Right cardiac atrium (tissue), 5 donors: ENCODE measurements at regions not wholly inside any gene's neighbourhood (a gene's known extent, or its start where the extent isn't known, plus 50 kb on each side); places are given as distances from the start of the nearest gene placed in this dataset.

Experiments
- ATAC-seq, 2 donors: fragments of 200-7000 bp; cut with Tn5 transposase; one replicate each; pipeline versions ENCODE4 v1.8.0 to v1.9.1; 2020; ENCODE audit warnings: moderate library complexity in 2 of 2, mild to moderate bottlenecking in 1 of 2
- DNase-seq, 3 donors: peaks; one replicate each; pipeline ENCODE4 v3.0.0-alpha.2; 2020
- H3K27ac ChIP-seq: one replicate; pipeline ENCODE4 v1.5.1; 2013; ENCODE audit warnings: mild to moderate bottlenecking, low read length, control low read depth, moderate library complexity
- H3K27me3 ChIP-seq: one replicate; pipeline ENCODE4 v1.6.1; 2013; ENCODE audit not compliant: control insufficient read depth, insufficient read depth
- H3K4me1 ChIP-seq: one replicate; pipeline ENCODE4 v1.6.1; 2013; ENCODE audit warnings: low read length; ENCODE audit not compliant: control insufficient read depth, insufficient read depth
- H3K4me3 ChIP-seq: one replicate; pipeline ENCODE4 v1.5.1; 2013; ENCODE audit warnings: low read length, control low read depth
- H3K9me3 ChIP-seq: one replicate; pipeline ENCODE4 v1.6.1; 2013; ENCODE audit warnings: low read length; ENCODE audit not compliant: control insufficient read depth
- WGBS: extraction: QIAGEN DNeasy Blood & Tissue Kit; methylation state at CpG from one replicate; pipeline ENCODE4 v1.1.7; 2013; 5-methylcytosine and 5-hydroxymethylcytosine counted together
- intact Hi-C, 4 donors: fragments of 100-400 bp; cut with DNase I; formaldehyde crosslinking; loops; one replicate each; pipeline versions ENCODE4 v1.11.0 to v1.14.0; 2022 to 2023
- donor health status: healthy with polysubstance abuse.
- donor health status: DM: no; HTN: yes; CAD: no.
- donor health status: DM: no; HTN: no; CAD: no.
- donor health status: DM: no; HTN: yes; CAD: no; lungs with severe emphysema.
- donor health status: DM: yes; HTN: yes; CAD: no.

- H3K27ac ChIP-seq = no peak overlapping the region
- no peaks in the 10 kb centered on the region for H3K9me3 ChIP-seq
- DNase-seq (no peak), ATAC-seq (no peak)
- H3K4me3 ChIP-seq = no peak overlapping the region
- intact Hi-C loops = no loop called here
- no peaks in the 10 kb centered on the region for H3K4me1 ChIP-seq
- H3K27me3 ChIP-seq = no peaks in the 10 kb centered on the region
- WGBS = 78% methylated on average over 8 of the region's 8 CpGs
These were observed 107.1 kb upstream of the TSC22D2 start for GRCh38 chr3:150300852-150301517.

GRCh38 chr3:150300388-150300787 is 107.7 kb upstream of the TSC22D2 start:
- DNase-seq (no peak), ATAC-seq (no peak)
- Histone ChIP-seq H3K4me1 (no peaks in the 10 kb centered on the region), H3K4me3 (no peak overlapping the region), H3K27me3 (no peaks in the 10 kb centered on the region), H3K27ac (no peak overlapping the region), H3K9me3 (no peaks in the 10 kb centered on the region)
- WGBS = 69% methylated on average over 2 of the region's 2 CpGs
- intact Hi-C loops = no loop called here

GRCh38 chr3:150299201-150299600 is 108.9 kb upstream of the TSC22D2 start:
- H3K9me3 ChIP-seq = no peaks in the 10 kb centered on the region
- ATAC-seq (no peak), DNase-seq (no peak)
- no peak overlapping the region for H3K4me3 ChIP-seq
- WGBS = 57% methylated on average over 2 of the region's 2 CpGs
- H3K27ac ChIP-seq = no peak overlapping the region
- intact Hi-C loops = no loop called here
- H3K27me3 ChIP-seq = no peaks in the 10 kb centered on the region
- H3K4me1 ChIP-seq = no peaks in the 10 kb centered on the region

- ATAC-seq (no peak), DNase-seq (no peak)
- Histone ChIP-seq H3K9me3 (no peaks in the 10 kb centered on the region), H3K27ac (no peak overlapping the region), H3K4me3 (no peak overlapping the region), H3K27me3 (no peaks in the 10 kb centered on the region), H3K4me1 (no peaks in the 10 kb centered on the region)
- 85% methylated on average over 3 of the region's 3 CpGs for WGBS
- intact Hi-C loops = no loop called here
These were observed 111.1 kb upstream of the TSC22D2 start for GRCh38 chr3:150296966-150297365.

- H3K9me3 ChIP-seq = no peaks in the 10 kb centered on the region
- H3K4me3 ChIP-seq = no peak overlapping the region
- H3K4me1 ChIP-seq = no peaks in the 10 kb centered on the region
- intact Hi-C loops = no loop called here
- no peak for ATAC-seq
- no peaks in the 10 kb centered on the region for H3K27me3 ChIP-seq
- H3K27ac ChIP-seq = no peak overlapping the region
- DNase-seq = no peak
- WGBS = 77% methylated on average over 5 of the region's 5 CpGs
These were observed 111.9 kb upstream of the TSC22D2 start for GRCh38 chr3:150296123-150296735.

GRCh38 chr3:150293401-150294001 is 114.6 kb upstream of the TSC22D2 start:
- Histone ChIP-seq H3K27me3 (no peaks in the 10 kb centered on the region), H3K4me3 (no peak overlapping the region), H3K27ac (no peak overlapping the region), H3K9me3 (no peaks in the 10 kb centered on the region), H3K4me1 (no peaks in the 10 kb centered on the region)
- 62% methylated on average over 7 of the region's 7 CpGs for WGBS
- ATAC-seq = no peak
- no peak for DNase-seq
- intact Hi-C loops = no loop called here

- DNase-seq (no peak), ATAC-seq (no peak)
- no peak overlapping the region for H3K27ac ChIP-seq
- no peaks in the 10 kb centered on the region for H3K9me3 ChIP-seq
- no peaks in the 10 kb centered on the region for H3K27me3 ChIP-seq
- no peaks in the 10 kb centered on the region for H3K4me1 ChIP-seq
- H3K4me3 ChIP-seq = no peak overlapping the region
- intact Hi-C loops = no loop called here
- 90% methylated on average over 4 of the region's 4 CpGs for WGBS
These were observed 115.2 kb upstream of the TSC22D2 start for GRCh38 chr3:150292891-150293290.

GRCh38 chr3:150291515-150291914 is 116.6 kb upstream of the TSC22D2 start:
- Histone ChIP-seq H3K27me3 (no peaks in the 10 kb centered on the region), H3K9me3 (no peaks in the 10 kb centered on the region), H3K4me3 (no peak overlapping the region), H3K27ac (no peak overlapping the region), H3K4me1 (no peaks in the 10 kb centered on the region)
- intact Hi-C loops = no loop called here
- DNase-seq = no peak
- ATAC-seq = no peak

- peak; percentile 67 to 80 for ATAC-seq
- intact Hi-C loops = loop anchor here in 3 of 4 donors (10.0 kb wide), 2 partner anchors 128 to 208 kb away; no protein-coding TSS in a partner anchor
- no peaks in the 10 kb centered on the region for H3K27me3 ChIP-seq
- no peaks in the 10 kb centered on the region for H3K9me3 ChIP-seq
- no peaks in the 10 kb centered on the region for H3K4me1 ChIP-seq
- no peak for DNase-seq
- H3K27ac ChIP-seq = no peak overlapping the region
- WGBS = 61% methylated on average over 6 of the region's 6 CpGs
- no peak overlapping the region for H3K4me3 ChIP-seq
These were observed 121.5 kb upstream of the TSC22D2 start for GRCh38 chr3:150286390-150287147.

GRCh38 chr3:150285601-150286000 is 122.5 kb upstream of the TSC22D2 start:
- 83% methylated on average over 2 of the region's 2 CpGs for WGBS
- H3K4me1 ChIP-seq = no peaks in the 10 kb centered on the region
- H3K27ac ChIP-seq = no peak overlapping the region
- H3K9me3 ChIP-seq = no peaks in the 10 kb centered on the region
- intact Hi-C loops = loop anchor here in 3 of 4 donors (10.0 kb wide), 2 partner anchors 129 to 209 kb away; no protein-coding TSS in a partner anchor
- DNase-seq (no peak), ATAC-seq (no peak)
- H3K27me3 ChIP-seq = no peaks in the 10 kb centered on the region
- no peak overlapping the region for H3K4me3 ChIP-seq

GRCh38 chr3:150278843-150279381 is 129.2 kb upstream of the TSC22D2 start:
- Histone ChIP-seq H3K4me3 (no peak overlapping the region), H3K27me3 (no peaks in the 10 kb centered on the region), H3K4me1 (no peaks in the 10 kb centered on the region), H3K9me3 (no peaks in the 10 kb centered on the region), H3K27ac (no peak overlapping the region)
- DNase-seq = no peak
- 76% methylated on average over 7 of the region's 7 CpGs for WGBS
- ATAC-seq = peak in 1 of 2 donors; percentile 57
- intact Hi-C loops = no loop called here
